Embryonic facial prominence (tissue), 1 donor: ENCODE measurements at regions not wholly inside any gene's neighbourhood (a gene's known extent, or its start where the extent isn't known, plus 50 kb on each side); places are given as distances from the start of the nearest gene placed in this dataset.

Experiments
- DNase-seq: peaks from one replicate; pipeline ENCODE4 v3.0.0-alpha.2; 2016; ENCODE audit errors: extremely low spot score

DNA sequence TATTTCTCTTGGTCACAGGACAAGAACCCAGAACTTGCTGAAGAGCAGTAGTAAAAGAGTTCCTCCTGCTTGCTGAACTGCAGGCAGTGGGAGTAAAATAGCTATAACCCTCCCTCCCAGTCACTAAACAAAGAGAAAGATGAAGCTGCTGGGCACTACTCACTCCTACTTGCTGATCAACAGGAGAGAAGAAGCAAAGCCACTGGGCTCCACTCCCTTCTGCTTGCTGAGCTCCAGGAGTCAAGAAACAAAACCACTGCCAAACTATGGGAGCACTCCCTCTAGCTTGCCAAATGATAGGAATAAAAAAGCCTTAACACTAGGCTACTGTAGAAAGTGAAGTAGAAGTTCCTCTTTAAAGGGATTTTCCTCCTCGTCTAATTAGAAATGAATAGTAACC lies 155.3 kb downstream of the RASSF9 start:
- DNase-seq: no peak

DNA sequence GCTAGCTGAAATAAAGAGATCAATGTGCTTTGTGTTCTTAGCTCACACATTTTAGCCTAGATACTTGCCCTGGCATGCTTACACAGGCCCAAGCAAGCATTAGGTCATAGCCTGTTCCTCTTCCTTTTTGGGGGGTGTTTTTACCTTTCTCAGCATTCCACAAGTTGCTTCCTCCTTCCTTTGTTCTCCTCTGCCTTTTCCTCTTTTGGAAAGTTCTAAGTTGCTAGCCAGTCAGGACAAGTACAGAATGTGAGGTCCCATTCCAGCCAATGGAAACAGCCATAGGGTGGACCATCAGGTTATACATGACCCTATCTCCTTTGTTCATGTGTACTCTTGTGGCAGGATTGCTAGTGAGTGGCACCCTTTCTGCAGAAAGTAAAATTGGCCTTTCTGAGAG lies 154.9 kb downstream of the RASSF9 start:
- DNase-seq: no peak

DNA sequence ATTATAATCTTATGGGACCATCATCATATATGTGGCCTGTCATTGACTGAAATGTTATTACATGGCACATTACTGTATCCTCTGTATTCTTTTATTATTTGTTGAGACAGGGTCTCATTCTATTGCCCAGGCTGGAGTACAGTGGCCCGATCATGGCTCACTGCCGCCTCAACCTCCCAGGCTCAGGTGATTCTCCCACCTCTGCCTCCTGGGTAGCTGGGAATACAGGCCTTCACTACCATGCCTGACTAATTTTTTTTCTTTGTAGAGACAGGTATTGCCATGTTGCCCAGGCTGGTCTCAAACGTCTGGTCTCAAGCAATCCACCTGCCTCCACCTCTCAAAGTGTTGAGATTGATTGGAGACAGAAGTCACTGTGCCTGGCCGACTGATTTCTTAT lies 153.2 kb downstream of the RASSF9 start:
- no peak for DNase-seq

DNA sequence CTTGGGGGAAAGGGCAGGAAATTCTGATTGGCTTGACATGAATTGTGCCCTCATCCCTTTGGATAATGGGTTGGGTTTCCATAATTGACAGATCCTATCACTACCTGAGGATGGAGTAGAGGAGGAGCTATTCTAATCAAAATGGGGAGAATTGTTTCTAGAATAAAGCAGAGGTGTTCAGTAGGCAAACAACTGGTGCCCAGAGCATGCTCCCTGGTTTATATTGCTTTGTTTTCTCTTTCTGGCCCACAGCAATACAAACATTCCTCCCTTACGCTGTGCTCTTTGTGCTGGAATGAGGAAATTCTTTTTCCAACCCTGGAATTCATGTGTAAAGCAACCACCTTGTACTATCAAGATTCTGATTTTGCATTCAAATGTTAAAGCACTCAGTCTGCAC lies 147.4 kb downstream of the RASSF9 start:
- no peak for DNase-seq

DNA sequence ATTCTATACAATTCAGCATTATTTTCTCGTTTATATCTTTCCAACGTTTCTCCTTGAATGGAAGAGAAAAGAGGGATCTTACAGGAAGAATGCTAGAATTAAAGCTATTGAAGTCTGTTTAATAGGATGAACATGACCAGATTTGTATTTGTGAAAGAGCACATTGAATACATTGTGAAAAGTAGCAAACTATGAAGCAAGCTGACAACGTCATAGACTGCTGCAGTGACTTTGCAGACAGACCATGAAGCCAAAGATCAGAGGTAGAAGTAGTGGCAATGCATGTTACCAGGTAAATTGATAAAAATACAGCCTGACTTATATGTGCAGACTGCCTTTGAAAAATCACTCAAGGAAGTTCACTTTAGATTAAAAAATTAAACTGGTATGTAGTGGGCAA lies 146.1 kb downstream of the RASSF9 start:
- no peak for DNase-seq

DNA sequence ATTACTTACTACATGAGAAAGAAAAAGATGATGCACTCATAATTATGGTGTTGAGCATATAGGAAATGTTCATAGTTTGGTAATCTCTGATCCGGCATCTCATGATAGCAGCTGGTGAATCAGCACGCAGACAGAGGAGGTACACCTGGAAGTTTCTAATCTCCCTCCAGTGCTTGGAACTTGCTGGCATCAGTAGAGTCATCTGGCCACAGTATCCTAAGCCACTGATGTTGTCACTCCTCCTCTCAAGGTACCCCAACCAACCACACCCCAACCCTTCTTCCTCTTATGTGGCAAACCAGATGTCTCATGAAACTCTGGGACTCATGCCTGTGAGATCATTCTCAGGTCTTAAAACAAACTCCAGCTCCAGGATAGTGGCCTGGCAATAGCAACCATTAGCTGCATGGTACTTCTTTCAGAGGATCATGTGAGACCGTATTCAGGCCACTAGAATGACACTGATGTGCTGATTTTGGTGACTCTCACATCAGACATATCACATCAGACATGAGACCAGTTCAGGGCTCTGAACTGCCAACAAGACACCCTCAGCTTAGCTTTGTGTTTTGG lies 143.0 kb downstream of the RASSF9 start:
- no peak for DNase-seq

DNA sequence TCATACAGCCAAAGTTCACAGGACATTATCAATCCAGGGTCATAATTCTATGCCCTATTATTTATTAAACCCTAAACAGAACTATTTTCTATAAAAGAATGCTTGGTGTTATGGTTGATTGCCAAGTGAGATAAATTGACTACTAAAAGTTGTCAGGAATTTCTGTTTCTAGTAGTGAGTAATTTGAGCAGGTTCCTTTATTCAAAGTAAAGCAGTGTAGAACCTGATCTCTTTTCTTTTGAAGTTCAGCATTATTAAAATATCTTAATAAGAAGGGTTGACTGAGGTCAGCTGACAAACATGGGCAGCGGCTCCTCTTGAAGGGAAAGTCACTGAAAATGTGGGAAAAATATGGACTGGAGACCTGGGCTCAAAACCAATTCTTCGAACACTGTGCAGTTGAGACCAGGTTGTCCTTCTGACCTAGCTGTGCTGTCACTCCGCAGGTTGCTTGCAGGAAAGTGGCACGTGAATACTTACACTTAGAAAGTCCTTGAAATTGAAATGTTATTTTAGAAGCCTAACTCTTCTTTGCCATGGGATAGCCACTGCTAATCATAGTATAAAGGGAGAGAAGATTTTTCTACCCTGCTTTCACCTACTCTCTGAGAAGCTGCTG lies 141.0 kb downstream of the RASSF9 start:
- DNase-seq: no peak

DNA sequence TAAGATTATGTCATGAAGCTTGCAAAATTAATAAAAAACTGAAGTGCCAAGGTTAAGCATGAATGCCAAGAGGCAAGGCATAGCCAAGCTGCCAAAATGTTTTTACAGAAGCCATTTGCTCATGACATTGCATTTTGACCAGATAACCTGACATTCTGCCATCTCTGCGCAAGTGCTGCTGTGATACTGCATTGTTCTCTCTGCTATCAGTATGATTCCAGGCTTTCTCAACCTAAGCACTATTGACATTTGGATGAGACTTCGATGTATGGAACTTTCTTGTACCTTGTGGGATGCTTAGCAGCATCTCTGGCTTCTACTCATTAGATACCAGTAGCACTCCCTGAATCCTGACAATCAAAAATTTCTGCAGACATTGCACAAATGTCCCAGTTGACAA lies 139.2 kb downstream of the RASSF9 start:
- no peak for DNase-seq

DNA sequence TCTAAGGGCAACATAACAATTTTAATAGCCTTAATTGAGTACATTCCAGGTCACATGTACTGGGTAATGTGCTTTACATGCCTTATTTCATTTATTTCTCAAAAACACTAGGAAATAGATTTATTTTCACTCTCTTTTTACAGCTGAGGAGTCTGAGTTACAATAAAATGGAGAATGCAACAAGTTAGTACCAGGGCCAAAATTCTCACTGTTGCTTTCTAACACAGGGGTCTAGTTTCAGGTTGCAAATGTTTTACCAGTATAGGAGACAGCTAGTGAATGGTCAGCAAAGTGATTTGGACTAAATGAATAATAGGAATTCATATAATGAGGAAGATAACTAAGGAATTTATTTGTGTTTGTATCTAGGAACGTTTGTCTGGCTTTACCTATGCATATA lies 137.3 kb downstream of the RASSF9 start:
- no peak for DNase-seq

DNA sequence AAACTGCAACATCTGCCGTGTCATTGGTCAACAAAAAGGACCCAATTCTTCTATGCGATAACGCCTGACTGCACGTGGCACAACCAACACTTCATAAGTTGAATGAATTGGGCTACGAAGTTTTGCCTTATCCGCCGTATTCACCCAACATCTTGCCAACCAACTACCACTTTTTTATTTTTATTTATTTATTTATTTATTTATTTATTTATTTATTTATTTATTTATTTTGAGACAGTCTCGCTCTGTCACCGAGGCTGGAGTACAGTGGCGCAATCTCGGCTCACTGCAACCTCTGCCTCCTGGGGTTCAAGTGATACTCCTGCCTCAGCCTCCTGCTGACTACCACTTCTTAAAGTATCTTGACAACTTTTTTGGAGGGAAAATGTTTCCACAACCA lies 127.4 kb downstream of the RASSF9 start:
- DNase-seq: no peak

DNA sequence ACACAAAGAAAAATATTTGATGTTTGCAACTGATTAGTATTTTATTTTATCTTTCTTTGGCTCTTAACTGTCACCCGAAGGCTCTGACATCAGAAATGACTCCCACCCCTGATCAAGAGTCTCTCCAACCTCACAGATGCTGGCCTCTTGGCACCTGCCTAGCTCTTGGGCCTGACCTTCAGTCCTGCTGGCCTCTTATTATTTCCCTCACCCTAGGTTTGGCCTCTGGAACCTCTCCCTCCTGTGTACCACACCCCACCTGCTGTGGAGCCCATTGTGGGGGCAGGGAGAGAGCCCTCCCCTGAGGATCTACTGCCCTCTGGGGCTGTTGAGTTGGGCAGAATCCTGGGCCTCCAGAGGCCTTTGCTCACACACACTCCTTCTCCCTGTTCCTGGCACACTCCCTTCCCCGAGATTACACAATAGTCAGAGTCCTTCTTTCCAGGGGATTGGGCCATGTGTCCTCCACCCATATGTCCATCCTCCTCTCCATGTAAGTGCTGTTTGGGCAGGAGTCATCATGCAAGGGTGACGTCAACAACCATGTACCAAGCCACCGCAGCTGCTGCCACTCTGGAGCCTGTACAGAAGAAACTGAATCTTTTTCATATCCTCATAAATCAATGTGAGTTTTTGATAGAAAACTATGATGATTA lies 124.3 kb downstream of the RASSF9 start:
- DNase-seq: no peak

DNA sequence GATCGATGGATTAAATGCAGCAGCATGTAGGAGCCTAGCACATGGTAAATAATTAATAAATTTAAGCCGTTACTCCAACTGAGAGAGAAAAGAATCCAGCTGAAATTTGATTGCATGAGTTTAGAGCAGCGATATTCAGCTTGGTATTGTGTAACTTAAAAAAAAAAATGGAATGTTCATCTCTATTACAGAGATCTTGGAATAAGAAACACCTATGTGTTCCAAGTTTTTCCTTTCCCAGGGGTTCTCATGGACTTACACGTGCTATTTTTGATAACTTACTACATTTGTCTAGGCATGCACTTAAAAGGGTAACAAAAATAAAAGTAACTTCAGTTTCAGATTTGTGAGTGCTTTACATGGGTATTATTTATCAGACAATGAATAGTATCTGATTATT lies 122.8 kb downstream of the RASSF9 start:
- no peak for DNase-seq

DNA sequence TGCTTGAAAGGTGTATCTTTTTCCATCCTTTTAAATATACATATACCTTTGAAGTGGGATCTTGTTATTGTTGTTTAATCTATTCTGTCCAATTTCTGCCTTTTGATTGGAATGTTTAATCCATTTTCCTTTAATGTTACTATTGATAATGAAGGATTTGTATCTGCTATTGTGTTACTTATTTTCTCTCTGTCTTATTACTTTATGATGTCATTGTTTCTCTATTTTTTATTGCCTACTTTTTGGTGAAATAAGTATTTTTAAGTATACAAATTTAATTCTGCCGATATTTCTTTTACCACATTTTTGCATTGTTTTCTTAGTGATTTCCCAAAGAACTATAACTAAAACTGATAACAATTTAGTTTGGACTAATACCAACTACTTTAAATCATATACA lies 121.8 kb downstream of the RASSF9 start:
- no peak for DNase-seq

DNA sequence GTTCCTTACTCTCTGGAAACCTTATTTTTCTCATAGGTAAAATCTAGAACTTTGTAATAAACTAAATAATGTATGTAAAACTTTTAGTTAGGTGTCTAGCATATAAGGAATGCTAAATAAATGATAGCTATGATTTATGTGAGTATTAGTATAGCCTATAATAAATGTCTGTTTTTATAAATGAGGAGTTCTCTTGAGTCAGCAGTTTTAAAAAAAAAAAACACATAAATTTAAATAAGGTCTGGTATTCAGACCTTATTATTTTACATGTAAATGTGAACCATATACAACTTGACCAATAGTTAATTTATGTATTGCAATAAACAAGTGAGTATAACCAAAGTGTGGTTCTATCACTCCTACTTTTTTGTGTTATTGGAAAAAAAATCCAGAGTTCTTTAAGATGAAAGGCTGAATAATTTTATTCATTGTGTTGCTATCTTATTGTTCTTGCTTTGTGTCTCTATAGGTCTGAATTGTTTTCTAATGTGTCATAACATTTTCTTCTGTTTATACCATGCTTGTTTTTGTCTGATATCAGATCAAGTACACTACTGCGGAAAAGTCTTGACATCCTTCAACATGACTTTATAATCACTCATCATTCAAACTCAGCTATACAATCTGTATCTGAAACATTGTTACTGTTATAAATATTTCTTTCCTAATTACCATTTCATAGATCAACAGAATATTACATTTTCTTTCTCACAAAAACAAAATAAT lies 115.7 kb downstream of the RASSF9 start:
- DNase-seq: no peak

DNA sequence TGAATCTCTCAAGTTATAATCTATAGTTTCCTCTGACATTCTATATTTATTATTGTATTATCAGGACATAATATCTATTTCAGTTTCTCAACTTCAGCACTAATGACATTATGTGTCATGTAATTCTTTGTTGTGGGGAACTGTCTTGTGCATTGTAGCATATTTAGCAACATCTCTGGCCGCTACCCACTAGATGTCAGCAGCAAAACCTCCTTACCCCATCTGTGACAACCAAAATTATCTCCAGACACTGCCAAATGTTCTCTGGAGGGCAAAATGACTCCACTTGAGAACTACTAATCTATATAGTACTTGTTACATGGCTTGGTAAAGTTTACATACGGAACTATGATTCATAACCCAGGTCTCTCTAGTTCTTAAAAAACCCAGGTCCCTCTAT lies 110.2 kb downstream of the RASSF9 start:
- no peak for DNase-seq

DNA sequence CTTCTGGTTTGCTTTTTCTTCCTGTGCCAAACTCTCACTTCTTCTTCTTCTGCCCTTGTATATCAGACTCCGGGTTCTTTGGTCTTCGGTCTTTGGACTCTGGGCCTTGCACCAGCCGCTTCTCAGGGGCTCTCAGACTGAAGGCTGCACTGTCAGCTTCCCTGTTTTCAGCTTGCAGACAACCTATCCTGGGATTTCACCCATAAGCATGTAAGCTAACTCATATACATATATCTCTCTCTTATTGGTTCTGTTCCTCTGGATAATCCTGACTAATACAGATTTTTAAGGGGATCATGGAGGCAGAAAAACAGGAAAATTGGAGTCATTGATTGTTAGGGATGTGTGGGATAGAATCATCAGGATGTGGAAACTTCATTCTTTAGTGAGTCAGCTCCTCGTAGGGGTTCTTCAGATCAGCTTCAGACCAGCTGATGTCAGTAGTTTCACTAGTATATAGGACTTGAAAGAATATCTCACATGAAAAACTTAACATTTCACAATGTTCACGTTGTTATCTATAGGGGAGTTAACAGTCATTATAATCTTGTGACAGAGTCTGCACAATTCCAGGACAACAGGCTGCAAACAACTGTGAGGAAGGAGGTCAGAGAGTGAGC lies 102.9 kb downstream of the RASSF9 start:
- DNase-seq: no peak

DNA sequence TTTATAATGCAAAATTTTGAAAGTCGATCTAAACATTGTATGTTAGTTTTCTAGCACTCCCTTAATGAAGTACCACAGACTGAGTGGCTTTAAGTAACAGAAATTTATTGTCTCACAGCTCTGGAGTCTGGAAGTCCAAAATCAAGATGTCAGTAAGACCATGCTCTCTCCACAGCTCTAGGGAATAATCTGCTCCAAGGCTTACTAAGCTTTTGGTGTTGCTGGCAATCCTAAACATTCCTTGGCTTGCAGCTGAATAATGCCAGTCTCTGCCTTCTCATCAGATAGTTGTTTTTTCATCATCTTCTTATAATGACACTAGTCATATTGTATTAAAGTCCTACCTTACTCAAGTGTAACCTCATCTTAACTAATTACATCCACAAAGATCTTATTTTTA lies 102.2 kb downstream of the RASSF9 start:
- DNase-seq: no peak

DNA sequence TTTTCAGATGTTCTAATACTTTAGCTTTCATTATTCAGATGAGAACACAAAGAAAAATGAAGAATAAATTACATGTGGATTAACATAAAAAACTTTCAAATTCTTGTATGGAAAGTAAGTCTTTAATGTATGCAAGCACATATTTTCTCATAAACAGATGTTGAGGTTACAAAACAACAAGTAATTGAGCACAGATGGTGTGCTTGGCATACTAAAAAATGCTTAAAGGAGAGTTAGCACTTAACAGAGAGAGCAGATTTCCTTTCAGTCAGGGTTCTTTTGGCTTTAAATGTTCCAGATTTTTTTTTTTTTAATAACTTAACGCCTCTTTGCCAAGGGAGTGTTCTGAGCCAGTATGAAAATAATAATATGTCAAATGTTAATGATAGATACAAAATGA lies 96.0 kb downstream of the RASSF9 start:
- peak; percentile 23 for DNase-seq

DNA sequence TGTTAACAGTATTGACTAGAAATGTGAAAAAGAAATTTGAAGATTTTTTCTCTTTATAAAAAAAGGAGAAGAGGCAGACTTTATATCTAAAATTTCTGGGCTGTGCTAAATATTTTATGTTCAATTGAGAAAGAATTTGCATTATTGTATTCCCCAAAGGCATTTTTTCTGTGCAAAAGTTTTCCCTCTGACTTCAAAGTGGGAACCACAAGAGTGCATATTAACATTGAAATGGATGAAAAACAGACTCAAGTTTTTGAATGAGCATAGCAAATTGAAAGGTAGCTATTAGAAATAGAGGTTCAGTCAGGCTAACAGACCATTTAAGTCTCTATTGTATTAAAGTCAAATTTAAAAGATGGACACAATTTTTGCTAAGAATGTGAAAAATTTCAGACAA lies 95.2 kb downstream of the RASSF9 start:
- no peak for DNase-seq

DNA sequence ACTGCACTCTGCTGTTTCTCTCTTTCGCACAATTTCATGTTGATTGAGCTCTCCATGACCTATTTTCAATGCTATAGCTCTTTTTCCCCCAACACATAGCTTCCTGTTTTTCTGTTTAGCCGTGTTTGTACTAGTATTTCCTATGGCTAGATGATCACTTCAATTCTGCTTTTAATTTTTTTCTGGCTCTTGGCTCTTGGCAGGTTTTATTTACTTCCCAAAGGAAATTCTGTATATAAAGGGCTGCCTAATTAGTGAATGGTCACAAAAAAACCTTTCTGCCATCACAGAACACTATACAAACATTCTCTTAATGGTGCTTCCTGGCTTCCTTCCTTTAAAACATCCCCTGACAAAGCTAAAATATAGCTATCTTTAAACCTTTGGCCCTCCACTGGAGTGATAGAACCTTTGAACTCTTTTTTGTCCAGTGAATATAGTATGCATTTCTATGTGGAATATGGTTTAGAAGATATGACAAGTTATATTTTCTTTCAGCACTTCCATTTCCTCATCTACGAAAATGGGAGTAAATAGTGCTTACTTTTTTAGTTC lies 88.2 kb downstream of the RASSF9 start:
- DNase-seq: no peak
